Tibial artery (tissue), 4 donors: ENCODE measurements at regions not wholly inside any gene's neighbourhood (a gene's known extent, or its start where the extent isn't known, plus 50 kb on each side); places are given as distances from the start of the nearest gene placed in this dataset.

Source experiments
- DNase-seq, 2 donors: peaks; one replicate each; pipeline ENCODE4 v3.0.0-alpha.2; 2019
- H3K27ac ChIP-seq, 2 donors: fragments of 200-600 bp; sonication (generic) in 1 of 2; 1 replicate in 1 of 2; 2 replicates in 1 of 2; pipeline ENCODE4 v1.5.1; 2018 to 2019; ENCODE audit warnings: mild to moderate bottlenecking in 1 of 2
- H3K27me3 ChIP-seq, 2 donors: fragments of 200-600 bp; sonication (generic) in 1 of 2; one replicate each; pipeline versions ENCODE4 v1.5.1 to v1.6.0; 2016 to 2019
- H3K36me3 ChIP-seq, 3 donors: fragments of 200-600 bp; sonication (generic) in 2 of 3; one replicate each; pipeline ENCODE4 v1.5.1; 2016 to 2019; ENCODE audit warnings: mild to moderate bottlenecking in 2 of 3
- H3K4me1 ChIP-seq, 4 donors: fragments of 200-600 bp; sonication (generic) in 2 of 4; 1 replicate in 3 of 4; 2 replicates in 1 of 4; pipeline ENCODE4 v1.5.1; 2016 to 2019
- H3K4me3 ChIP-seq, 2 donors: fragments of 200-600 bp; sonication (generic) in 1 of 2; 1 replicate in 1 of 2; 2 replicates in 1 of 2; pipeline ENCODE4 v1.5.1; 2018 to 2019; ENCODE audit warnings: mild to moderate bottlenecking in 2 of 2
- H3K9me3 ChIP-seq, 3 donors: fragments of 200-600 bp; sonication (generic) in 1 of 3; one replicate each; pipeline ENCODE4 v1.5.1; 2016 to 2019
- intact Hi-C: fragments of 100-400 bp; cut with DNase I; formaldehyde crosslinking; loops from one replicate; pipeline ENCODE4 v1.15.0; 2023; ENCODE audit warnings: low total_unique reads
- TF ChIP-seq, protein P1 (sequence below), 2 experiments: fragments of 200-600 bp in 1 of 2; fragments of 450-650 bp in 1 of 2; IDR thresholded peaks; one replicate each; pipeline ENCODE4 v1.5.1; 2017 to 2019; ENCODE audit warnings: antibody characterized with exemption in 2 of 2, mild to moderate bottlenecking in 1 of 2, moderate library complexity in 1 of 2

DNA sequence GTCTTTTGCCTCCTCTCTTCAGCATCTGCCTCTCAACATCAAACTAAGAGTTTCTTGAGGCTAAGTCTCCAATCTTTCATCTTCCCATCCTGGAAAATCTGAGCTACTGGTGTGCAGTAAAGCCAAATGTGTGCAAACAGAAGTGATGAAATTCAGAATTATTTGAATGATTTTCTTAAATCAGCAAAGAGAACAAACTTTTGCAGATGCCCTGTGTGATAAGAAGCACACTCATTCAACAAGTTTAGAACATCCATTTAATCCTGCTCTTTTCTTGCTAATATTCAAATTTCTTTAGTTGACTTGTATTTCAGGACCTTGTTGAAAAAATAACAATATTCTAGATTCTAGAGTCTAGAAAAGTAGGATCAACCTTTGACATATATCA, 1374.9 kb upstream of the CELF4 start:
- Histone ChIP-seq H3K9me3 (peaks cover 0 to 6% (median 5%) of the 10 kb centered on the region in 3 donors), H3K36me3 (no peaks in the 10 kb centered on the region), H3K27ac (no peak overlapping the region), H3K4me3 (no peak overlapping the region), H3K27me3 (no peaks in the 10 kb centered on the region), H3K4me1 (no peaks in the 10 kb centered on the region)
- DNase-seq, result no peak
- intact Hi-C loops, result no loop called here
- TF ChIP-seq, protein P1, sequence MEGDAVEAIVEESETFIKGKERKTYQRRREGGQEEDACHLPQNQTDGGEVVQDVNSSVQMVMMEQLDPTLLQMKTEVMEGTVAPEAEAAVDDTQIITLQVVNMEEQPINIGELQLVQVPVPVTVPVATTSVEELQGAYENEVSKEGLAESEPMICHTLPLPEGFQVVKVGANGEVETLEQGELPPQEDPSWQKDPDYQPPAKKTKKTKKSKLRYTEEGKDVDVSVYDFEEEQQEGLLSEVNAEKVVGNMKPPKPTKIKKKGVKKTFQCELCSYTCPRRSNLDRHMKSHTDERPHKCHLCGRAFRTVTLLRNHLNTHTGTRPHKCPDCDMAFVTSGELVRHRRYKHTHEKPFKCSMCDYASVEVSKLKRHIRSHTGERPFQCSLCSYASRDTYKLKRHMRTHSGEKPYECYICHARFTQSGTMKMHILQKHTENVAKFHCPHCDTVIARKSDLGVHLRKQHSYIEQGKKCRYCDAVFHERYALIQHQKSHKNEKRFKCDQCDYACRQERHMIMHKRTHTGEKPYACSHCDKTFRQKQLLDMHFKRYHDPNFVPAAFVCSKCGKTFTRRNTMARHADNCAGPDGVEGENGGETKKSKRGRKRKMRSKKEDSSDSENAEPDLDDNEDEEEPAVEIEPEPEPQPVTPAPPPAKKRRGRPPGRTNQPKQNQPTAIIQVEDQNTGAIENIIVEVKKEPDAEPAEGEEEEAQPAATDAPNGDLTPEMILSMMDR (IDR thresholded peaks at IDR 0.05), result no peak

DNA sequence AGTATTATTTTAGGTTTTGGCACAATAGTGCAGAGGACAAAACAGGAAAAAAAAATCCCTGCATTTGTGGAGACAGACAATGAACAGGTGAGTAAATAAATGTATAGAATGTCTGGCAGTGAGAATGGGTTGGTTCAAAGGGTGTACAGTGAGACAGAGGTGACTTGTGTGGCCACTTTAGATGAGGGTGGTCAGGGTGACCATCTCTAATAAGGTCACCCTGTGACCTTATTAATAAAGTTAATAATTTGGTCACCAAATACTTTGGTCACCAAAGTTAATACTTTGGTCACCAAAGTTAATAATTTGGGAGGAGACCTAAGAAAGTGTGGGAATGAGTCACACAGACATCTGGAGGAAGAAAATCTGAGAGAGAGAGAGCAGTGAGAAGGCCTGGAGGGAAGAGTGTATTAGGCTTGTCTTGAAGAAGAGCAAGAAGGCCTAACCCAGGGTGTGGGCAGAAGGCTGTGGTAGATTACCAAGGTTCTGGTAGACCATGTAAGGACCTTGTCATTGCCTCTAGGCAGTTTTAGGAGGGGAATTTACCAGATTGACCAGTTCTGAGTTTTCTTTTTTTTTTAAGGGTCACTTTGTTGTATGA, 1368.4 kb upstream of the CELF4 start:
- intact Hi-C loops, result no loop called here

DNA sequence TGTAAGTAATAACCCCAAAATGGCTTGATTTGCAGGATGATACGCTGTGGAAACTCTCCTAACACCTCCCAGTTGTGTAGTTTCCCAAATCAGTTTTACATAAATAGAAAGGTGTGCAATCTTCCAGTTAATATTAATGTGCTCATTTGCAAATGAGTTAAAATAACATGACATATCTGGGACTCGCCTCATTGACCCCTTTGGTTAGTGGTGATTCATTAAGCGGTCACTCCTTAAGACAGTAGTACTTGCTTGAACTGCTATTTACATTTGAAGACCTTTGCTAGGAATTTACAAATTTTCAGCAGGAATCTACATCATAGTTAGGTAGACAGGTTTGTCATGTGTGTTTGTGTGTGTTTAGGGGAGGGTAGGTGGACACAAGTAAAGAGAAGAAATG, 1367.7 kb upstream of the CELF4 start:
- intact Hi-C loops, result no loop called here

More for the DNA sequence above, 1368.4 kb upstream of the CELF4 start:
- no peaks in the 10 kb centered on the region for H3K36me3 ChIP-seq
- TF ChIP-seq, protein P1 (IDR thresholded peaks at IDR 0.05), result no peak
- no peak overlapping the region for H3K4me3 ChIP-seq
- no peaks in the 10 kb centered on the region for H3K9me3 ChIP-seq
- no peaks in the 10 kb centered on the region for H3K4me1 ChIP-seq
- DNase-seq, result no peak
- no peak overlapping the region for H3K27ac ChIP-seq
- H3K27me3 ChIP-seq, result no peaks in the 10 kb centered on the region

DNA sequence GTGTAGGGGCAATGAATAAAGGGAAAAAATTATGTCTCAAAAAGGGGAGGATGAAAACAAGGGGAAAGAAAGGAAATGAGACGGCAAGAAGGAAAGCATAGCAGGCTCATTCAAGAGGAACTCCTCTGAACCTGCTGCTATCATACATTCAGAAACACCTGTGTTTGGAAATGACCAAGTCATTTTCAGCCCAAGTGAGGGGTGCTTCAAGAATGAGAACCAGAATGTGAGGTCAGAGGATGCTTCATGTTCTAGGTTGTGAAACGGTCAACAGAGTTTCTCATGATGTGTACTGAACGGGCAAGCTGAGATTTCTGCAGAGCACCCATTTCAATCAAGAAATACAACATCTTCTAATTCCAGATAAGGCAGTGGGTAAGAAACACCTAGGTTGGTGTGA, 1367.2 kb upstream of the CELF4 start:
- intact Hi-C loops, result no loop called here
- no peaks in the 10 kb centered on the region for H3K4me1 ChIP-seq

More for the DNA sequence above, 1367.7 kb upstream of the CELF4 start:
- no peak for DNase-seq
- no peak overlapping the region for H3K4me3 ChIP-seq
- H3K27ac ChIP-seq, result no peak overlapping the region
- H3K4me1 ChIP-seq, result no peaks in the 10 kb centered on the region
- no peaks in the 10 kb centered on the region for H3K36me3 ChIP-seq
- H3K9me3 ChIP-seq, result no peaks in the 10 kb centered on the region
- TF ChIP-seq, protein P1 (IDR thresholded peaks at IDR 0.05), result no peak
- no peaks in the 10 kb centered on the region for H3K27me3 ChIP-seq

DNA sequence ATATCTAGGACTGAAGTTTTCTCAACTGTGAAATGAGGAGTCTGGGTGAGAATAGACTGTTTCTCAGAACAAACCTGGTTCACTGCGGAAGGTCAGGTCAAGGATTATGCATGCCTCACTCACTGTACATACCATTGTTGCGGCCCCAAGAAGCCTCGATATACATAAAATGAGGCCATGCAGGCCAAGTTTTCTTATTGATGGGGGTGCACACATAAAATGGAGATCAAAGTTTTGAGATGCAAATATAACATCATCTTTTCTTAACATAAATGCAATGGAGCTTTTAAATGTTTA, 1366.1 kb upstream of the CELF4 start:
- no peak overlapping the region for H3K4me3 ChIP-seq
- intact Hi-C loops, result no loop called here
- no peaks in the 10 kb centered on the region for H3K27me3 ChIP-seq
- no peak overlapping the region for H3K27ac ChIP-seq
- no peaks in the 10 kb centered on the region for H3K36me3 ChIP-seq
- TF ChIP-seq, protein P1 (IDR thresholded peaks at IDR 0.05), result no peak
- no peak for DNase-seq
- no peaks in the 10 kb centered on the region for H3K9me3 ChIP-seq
- H3K4me1 ChIP-seq, result no peaks in the 10 kb centered on the region

More for the DNA sequence above, 1367.2 kb upstream of the CELF4 start:
- TF ChIP-seq, protein P1 (IDR thresholded peaks at IDR 0.05), result no peak
- Histone ChIP-seq H3K9me3 (no peaks in the 10 kb centered on the region), H3K27ac (no peak overlapping the region), H3K36me3 (no peaks in the 10 kb centered on the region), H3K27me3 (no peaks in the 10 kb centered on the region), H3K4me3 (no peak overlapping the region)
- no peak for DNase-seq
